SK-N-MC (cell line): ENCODE measurements at regions not wholly inside any gene's neighbourhood (a gene's known extent, or its start where the extent isn't known, plus 50 kb on each side); places are given as distances from the start of the nearest gene placed in this dataset.

Experiments used
- EZH2 ChIP-seq: fragments of 200-600 bp; sonication (generic); IDR thresholded peaks from one replicate; pipeline ENCODE4 v1.6.1; 2017; ENCODE audit warnings: antibody characterized with exemption
- FOXP2 ChIP-seq: optimal IDR thresholded peaks from 2 replicates; pipeline ENCODE3; 2011; ENCODE audit warnings: mild to moderate bottlenecking, moderate library complexity; ENCODE audit not compliant: insufficient read depth; ENCODE audit errors: extremely low read length, control extremely low read depth
- POLR2AphosphoS5 ChIP-seq: IDR thresholded peaks from 2 replicates; pipeline ENCODE4 v1.6.1; 2012; ENCODE audit warnings: mild to moderate bottlenecking, low read depth, low read length, borderline replicate concordance

- TF ChIP-seq FOXP2 = no peak
- TF ChIP-seq EZH2 = no peak
- no peak for TF ChIP-seq POLR2AphosphoS5
Observed at GRCh38 chr11:11141065-11141464, 212.0 kb downstream of the CSNK2A3 start.
